ENCODE measurements at regions not wholly inside any gene's neighbourhood (a gene's known extent, or its start where the extent isn't known, plus 50 kb on each side); places are given as distances from the start of the nearest gene placed in this dataset.

GRCh38 chr3:27649277-27649676, 72.8 kb downstream of the EOMES start (continued):
- TF ChIP-seq USF1 (CRISPR knock-in tag; IDR thresholded peaks at IDR 0.05) (no peak), FOXK1 (CRISPR knock-in tag; IDR thresholded peaks at IDR 0.05) (no peak), ERG (CRISPR knock-in tag; IDR thresholded peaks at IDR 0.05) (no peak), MXD4 (CRISPR knock-in tag; IDR thresholded peaks at IDR 0.05; ENCODE audit: borderline replicate concordance) (no peak), NR1H2 (CRISPR knock-in tag; IDR thresholded peaks at IDR 0.05) (no peak), AFF4 (CRISPR knock-in tag; IDR thresholded peaks at IDR 0.05; ENCODE audit: borderline replicate concordance) (no peak), E2F4 (CRISPR knock-in tag; IDR thresholded peaks at IDR 0.05; ENCODE audit: borderline replicate concordance, low read depth) (no peak), JAZF1 (CRISPR knock-in tag; IDR thresholded peaks at IDR 0.05) (no peak), SMAD4 (CRISPR knock-in tag; IDR thresholded peaks at IDR 0.05) (no peak), ZNF671 (CRISPR knock-in tag; IDR thresholded peaks at IDR 0.05) (no peak)

- no peak overlapping the region for H3K4me3 Mint-ChIP-seq
- H3K9me3 Mint-ChIP-seq, result no peaks in the 10 kb centered on the region
- no peaks in the 10 kb centered on the region for H3K36me3 Mint-ChIP-seq
- POLR2A ChIA-PET, result interaction anchor here (1.3 kb wide), 1 partner anchor 164 kb away, joined by 4 read pairs; no protein-coding TSS in a partner anchor
- no peaks in the 10 kb centered on the region for H3K27me3 Mint-ChIP-seq (ENCODE audit: low read depth)
- DNase-seq (ENCODE audit: low spot score) (no peak), ATAC-seq (no peak)
- CTCF ChIA-PET, result interaction anchor here (1.1 kb wide), 1 partner anchor 65 kb away, joined by 3 read pairs; no protein-coding TSS in a partner anchor
- no peak overlapping the region for H3K27ac Mint-ChIP-seq
- peaks cover 16% of the 10 kb centered on the region for H3K4me1 Mint-ChIP-seq
- no peak for TF ChIP-seq TP53 (CRISPR knock-in tag; IDR thresholded peaks at IDR 0.05)
- no peak for TF ChIP-seq ZNF138 (CRISPR knock-in tag; conservative IDR thresholded peaks at IDR 0.05)
- TF ChIP-seq GRHL2 (CRISPR knock-in tag; IDR thresholded peaks at IDR 0.05; ENCODE audit: insufficient replicate concordance, severe bottlenecking), result no peak
- no peak for TF ChIP-seq FOXP1 (CRISPR knock-in tag; IDR thresholded peaks at IDR 0.05; ENCODE audit: borderline replicate concordance)
These were observed 75.2 kb downstream of the EOMES start for GRCh38 chr3:27646896-27647295.

- Mint-ChIP-seq H3K9me3 (no peaks in the 10 kb centered on the region), H3K27me3 (ENCODE audit: low read depth) (no peaks in the 10 kb centered on the region), H3K27ac (no peak overlapping the region), H3K36me3 (no peaks in the 10 kb centered on the region), H3K4me3 (no peak overlapping the region), H3K4me1 (peaks cover 14% of the 10 kb centered on the region)
- ChIA-PET CTCF (interaction anchor here (0.8 kb wide), 1 partner anchor 36 kb away, joined by 5 read pairs; no protein-coding TSS in a partner anchor), POLR2A (no interaction called here)
- ATAC-seq, result no peak
- DNase-seq (ENCODE audit: low spot score), result no peak
- TF ChIP-seq E2F5 (CRISPR knock-in tag; IDR thresholded peaks at IDR 0.05) (no peak), ETV6 (CRISPR knock-in tag; IDR thresholded peaks at IDR 0.05) (no peak), ATF2 (CRISPR knock-in tag; IDR thresholded peaks at IDR 0.05; ENCODE audit: borderline replicate concordance, low read depth) (no peak), CREB1 (CRISPR knock-in tag; IDR thresholded peaks at IDR 0.05) (no peak), NFE2L1 (CRISPR knock-in tag; IDR thresholded peaks at IDR 0.05) (no peak), ZSCAN18 (CRISPR knock-in tag; IDR thresholded peaks at IDR 0.05) (no peak), PREB (CRISPR knock-in tag; IDR thresholded peaks at IDR 0.05; ENCODE audit: borderline replicate concordance) (no peak), ELF4 (CRISPR knock-in tag; IDR thresholded peaks at IDR 0.05; ENCODE audit: low read depth) (no peak), GABPB1 (CRISPR knock-in tag; IDR thresholded peaks at IDR 0.05) (no peak)
These were observed 77.2 kb downstream of the EOMES start for GRCh38 chr3:27644941-27645340.

All from WTC11 (cell line).